HG02852 (cell line): ENCODE measurements at regions not wholly inside any gene's neighbourhood (a gene's known extent, or its start where the extent isn't known, plus 50 kb on each side); places are given as distances from the start of the nearest gene placed in this dataset.

Experiments
- ATAC-seq: cut with Tn5 transposase; IDR thresholded peaks from one replicate; pipeline ENCODE4 v1.9.1; 2021; ENCODE audit warnings: mild to moderate bottlenecking, moderate library complexity; ENCODE audit not compliant: unreplicated experiment

GRCh38 chr5:5968981-5969380 lies 409.4 kb downstream of the MED10 start:
- no peak for ATAC-seq

GRCh38 chr5:5967944-5968343 lies 410.4 kb downstream of the MED10 start:
- ATAC-seq = no peak

- ATAC-seq = no peak
Measured at GRCh38 chr5:5967373-5967772, 411.0 kb downstream of the MED10 start.

GRCh38 chr5:5965132-5965531 lies 413.2 kb downstream of the MED10 start:
- no peak for ATAC-seq

GRCh38 chr5:5964347-5964746 lies 414.0 kb downstream of the MED10 start:
- no peak for ATAC-seq

GRCh38 chr5:5957737-5958136 lies 420.6 kb downstream of the MED10 start:
- ATAC-seq = no peak

GRCh38 chr5:5954275-5954598 lies 424.1 kb downstream of the MED10 start:
- ATAC-seq = no peak

GRCh38 chr5:5953584-5954274 lies 424.6 kb downstream of the MED10 start:
- no peak for ATAC-seq

GRCh38 chr5:5951953-5952352 lies 426.4 kb downstream of the MED10 start:
- no peak for ATAC-seq

- no peak for ATAC-seq
Measured at GRCh38 chr5:5950658-5951057, 427.7 kb downstream of the MED10 start.

- no peak for ATAC-seq
Measured at GRCh38 chr5:5941486-5941885, 436.9 kb downstream of the MED10 start.

- no peak for ATAC-seq
Measured at GRCh38 chr5:5939759-5940370, 438.5 kb downstream of the MED10 start.

- no peak for ATAC-seq
Measured at GRCh38 chr5:5933651-5934050, 444.7 kb downstream of the MED10 start.

- no peak for ATAC-seq
Measured at GRCh38 chr5:5932824-5933223, 445.5 kb downstream of the MED10 start.

GRCh38 chr5:5930561-5930960 lies 447.8 kb downstream of the MED10 start:
- no peak for ATAC-seq

GRCh38 chr5:5929291-5930020 lies 448.9 kb downstream of the MED10 start:
- ATAC-seq = no peak

- ATAC-seq = no peak
Measured at GRCh38 chr5:5925191-5925590, 453.2 kb downstream of the MED10 start.

GRCh38 chr5:5919411-5919810 lies 458.9 kb downstream of the MED10 start:
- ATAC-seq = no peak

- ATAC-seq = no peak
Measured at GRCh38 chr5:5906778-5907177, 471.6 kb downstream of the MED10 start.

- no peak for ATAC-seq
Measured at GRCh38 chr5:5905186-5905585, 473.2 kb downstream of the MED10 start.

GRCh38 chr5:5904113-5904512 lies 474.2 kb downstream of the MED10 start:
- ATAC-seq = no peak
